ENCODE measurements at regions not wholly inside any gene's neighbourhood (a gene's known extent, or its start where the extent isn't known, plus 50 kb on each side); places are given as distances from the start of the nearest gene placed in this dataset.

- DNase-seq: no peak
These were observed 232.8 kb downstream of the GLI2 start for GRCh38 chr2:120968307-120969015.

GRCh38 chr2:120969613-120970355 is 234.1 kb downstream of the GLI2 start:
- no peak for DNase-seq

GRCh38 chr2:120971866-120972265 is 236.2 kb downstream of the GLI2 start:
- DNase-seq: no peak

- DNase-seq: no peak
These were observed 236.6 kb downstream of the GLI2 start for GRCh38 chr2:120972286-120972685.

GRCh38 chr2:120973196-120973595 is 237.5 kb downstream of the GLI2 start:
- no peak for DNase-seq

GRCh38 chr2:120974950-120975349 is 239.3 kb downstream of the GLI2 start:
- DNase-seq: no peak

GRCh38 chr2:120976501-120977307 is 241.0 kb downstream of the GLI2 start:
- DNase-seq: no peak

- DNase-seq: no peak
These were observed 242.1 kb downstream of the GLI2 start for GRCh38 chr2:120977582-120978358.

GRCh38 chr2:120978359-120979050 is 242.8 kb downstream of the GLI2 start:
- no peak for DNase-seq

- DNase-seq: no peak
These were observed 243.7 kb downstream of the GLI2 start for GRCh38 chr2:120979398-120979797.

- no peak for DNase-seq
These were observed 244.3 kb downstream of the GLI2 start for GRCh38 chr2:120979921-120980320.

- no peak for DNase-seq
These were observed 245.8 kb downstream of the GLI2 start for GRCh38 chr2:120981443-120981842.

GRCh38 chr2:120982598-120982997 is 246.9 kb downstream of the GLI2 start:
- DNase-seq: no peak

- DNase-seq: peak in 9 of 56 donors; percentile 2 to 38 (median 23)
These were observed 247.7 kb downstream of the GLI2 start for GRCh38 chr2:120983344-120983743.

GRCh38 chr2:120984046-120984445 is 248.4 kb downstream of the GLI2 start:
- no peak for DNase-seq

- DNase-seq: no peak
These were observed 248.9 kb downstream of the GLI2 start for GRCh38 chr2:120984452-120985173.

- no peak for DNase-seq
These were observed 249.7 kb downstream of the GLI2 start for GRCh38 chr2:120985174-120985996.

GRCh38 chr2:120985997-120986651 is 250.5 kb downstream of the GLI2 start:
- no peak for DNase-seq
